GM12878 (cell line): ENCODE measurements at regions not wholly inside any gene's neighbourhood (a gene's known extent, or its start where the extent isn't known, plus 50 kb on each side); places are given as distances from the start of the nearest gene placed in this dataset.

Source experiments
- ATAC-seq: fragments of 200-7000 bp; cut with Tn5 transposase; 3 replicates; pipeline ENCODE4 v1.9.1; 2020; ENCODE audit warnings: mild to moderate bottlenecking, moderate library complexity
- BruUV-seq: library from RNA; stranded (reverse); fragments of 400-500 nt; replicated peaks from 2 replicates; lab custom pipeline; 2021; lab: Mats Ljungman, UMichigan
- CTCF ChIA-PET: fragments of 300-600 bp; sonication (Branson Sonifier 250); formaldehyde crosslinking; extraction: SDS; loops from one replicate; lab custom pipeline; 2021; ENCODE audit warnings: inconsistent platforms; lab: Yijun Ruan, JAX
- POLR2A ChIA-PET: fragments of 350-600 bp; formaldehyde crosslinking; extraction: SDS; loops from one replicate; lab custom pipeline; 2021; ENCODE audit warnings: inconsistent platforms; lab: Charles Lee
- RAD21 ChIA-PET: fragments of 300-600 bp; sonication (Branson Sonifier 250); formaldehyde crosslinking; loops from one replicate; lab custom pipeline; 2023; ENCODE audit warnings: antibody characterized with exemption; ENCODE audit not compliant: unreplicated experiment; lab: Charles Lee
- SMC1A ChIA-PET: fragments of 300-600 bp; sonication (Branson Sonifier 250); formaldehyde crosslinking; loops from one replicate; lab custom pipeline; 2023; ENCODE audit not compliant: unreplicated experiment, uncharacterized antibody; lab: Charles Lee
- DNase-seq: peaks from one replicate; pipeline ENCODE4 v3.0.0-alpha.2; 2011; ENCODE audit warnings: low read depth, low spot score
- FAIRE-seq: peaks from 3 replicates; lab custom pipeline; 2011; peaks lifted over from hg19 to GRCh38; lab: Jason Lieb, UNC
- H2AFZ ChIP-seq: 2 replicates; pipeline ENCODE4 v1.6.0; 2011; ENCODE audit warnings: low read depth, low read length, control low read depth; ENCODE audit not compliant: control insufficient read depth
- H3K27ac ChIP-seq: 2 replicates; pipeline ENCODE4 v1.5.1; 2011; ENCODE audit warnings: control low read depth; ENCODE audit not compliant: control insufficient read depth, insufficient read depth
- H3K27me3 ChIP-seq, 2 experiments: replicated peaks in 1 of 2; 2 replicates each; pipeline versions ENCODE4 v1.6.0 to v1.6.1; 2011; ENCODE audit warnings: low read length in 1 of 2; ENCODE audit not compliant: control insufficient read depth in 2 of 2, insufficient read depth in 2 of 2
- H3K36me3 ChIP-seq, 2 experiments: 2 replicates each; pipeline ENCODE4 v1.5.1; 2011; ENCODE audit warnings: low read length in 1 of 2; ENCODE audit not compliant: control insufficient read depth in 2 of 2, insufficient read depth in 2 of 2
- H3K4me1 ChIP-seq: 2 replicates; pipeline ENCODE4 v1.6.1; 2011; ENCODE audit warnings: mild to moderate bottlenecking, low read length, moderate library complexity, mixed read lengths; ENCODE audit not compliant: control insufficient read depth, insufficient read depth
- H3K4me2 ChIP-seq: 2 replicates; pipeline ENCODE4 v1.6.0; 2011; ENCODE audit warnings: control low read depth; ENCODE audit not compliant: control insufficient read depth, insufficient read depth
- H3K4me3 ChIP-seq: fragments of 200-600 bp; sonication (generic); 2 replicates; pipeline ENCODE4 v1.5.1; 2016
- H3K79me2 ChIP-seq: 2 replicates; pipeline ENCODE4 v1.6.0; 2011; ENCODE audit warnings: low read length; ENCODE audit not compliant: control insufficient read depth, insufficient read depth
- H3K9ac ChIP-seq: 2 replicates; pipeline ENCODE4 v1.8.0; 2011; ENCODE audit warnings: low read length, control low read depth, mixed read lengths; ENCODE audit not compliant: control insufficient read depth, insufficient read depth
- H3K9me3 ChIP-seq: replicated peaks from 3 replicates; pipeline ENCODE4 v1.5.1; 2011; ENCODE audit warnings: mild to moderate bottlenecking, low read length; ENCODE audit not compliant: control insufficient read depth, insufficient read depth
- H4K20me1 ChIP-seq: 2 replicates; pipeline ENCODE4 v1.6.0; 2011; ENCODE audit not compliant: control insufficient read depth, insufficient read depth
- ESRRA ChIP-seq: IDR thresholded peaks from 2 replicates; pipeline ENCODE4 v1.6.1; 2012; ENCODE audit warnings: mild to moderate bottlenecking, low read length, improper control_type of control experiment
- FOS ChIP-seq: IDR thresholded peaks from 3 replicates; pipeline ENCODE4 v1.6.1; 2011; ENCODE audit warnings: borderline replicate concordance; ENCODE audit not compliant: insufficient read length; ENCODE audit errors: extremely low read depth
- HDGF ChIP-seq: fragments of 450-650 bp; IDR thresholded peaks from 2 replicates; pipeline ENCODE4 v1.6.1; 2016; ENCODE audit warnings: antibody characterized with exemption
- MXI1 ChIP-seq: fragments of 150-350 bp; IDR thresholded peaks from 2 replicates; pipeline ENCODE4 v1.6.1; 2011; ENCODE audit warnings: low read depth, mild to moderate bottlenecking, inconsistent platforms, low read length, improper control_type of control experiment
- MYC ChIP-seq: IDR thresholded peaks from 2 replicates; pipeline ENCODE4 v1.6.1; 2011; ENCODE audit warnings: mild to moderate bottlenecking, low read length, moderate library complexity, inconsistent platforms; ENCODE audit not compliant: insufficient read depth, insufficient replicate concordance, insufficient read length, severe bottlenecking
- NR2C1 ChIP-seq: fragments of 450-650 bp; IDR thresholded peaks from 2 replicates; pipeline ENCODE4 v1.6.1; 2017; ENCODE audit warnings: antibody characterized with exemption, mild to moderate bottlenecking, moderate library complexity
- SMAD1 ChIP-seq: fragments of 450-650 bp; IDR thresholded peaks from 2 replicates; pipeline ENCODE4 v1.6.1; 2018; ENCODE audit warnings: mild to moderate bottlenecking, low read depth; ENCODE audit not compliant: partially characterized antibody
- TCF3 ChIP-seq: IDR thresholded peaks from 2 replicates; pipeline ENCODE4 v1.6.1; 2012; ENCODE audit warnings: low read depth, mild to moderate bottlenecking, low read length, borderline replicate concordance; ENCODE audit not compliant: insufficient read depth
- ZBED1 ChIP-seq: IDR thresholded peaks from 2 replicates; pipeline ENCODE4 v1.6.1; 2016; ENCODE audit warnings: borderline replicate concordance
- WGBS: methylation state at CpG from one replicate; pipeline ENCODE4 v1.1.6; 2016; ENCODE audit warnings: low lambda C conversion rate; ENCODE audit not compliant: insufficient replicate concordance, insufficient coverage; ENCODE audit errors: missing lambda C conversion rate; 5-methylcytosine and 5-hydroxymethylcytosine counted together
- in situ Hi-C: fragments of 300-500 bp; cut with MboI; formaldehyde crosslinking; loops from 9 replicates; pipeline ENCODE4 v1.14.3; 2018; ENCODE audit warnings: mixed read lengths
- intact Hi-C: fragments of 100-400 bp; cut with micrococcal nuclease; formaldehyde crosslinking; loops from one replicate; pipeline ENCODE4 v1.14.2; 2022; ENCODE audit not compliant: unreplicated experiment
- TF ChIP-seq, protein P1 (sequence below): fragments of 450-650 bp; IDR thresholded peaks from 2 replicates; pipeline ENCODE4 v1.6.1; 2018; ENCODE audit warnings: borderline replicate concordance, mild to moderate bottlenecking; ENCODE audit not compliant: partially characterized antibody
- TF ChIP-seq, protein P2 (sequence below): fragments of 450-650 bp; IDR thresholded peaks from 2 replicates; pipeline ENCODE4 v1.6.1; 2014; ENCODE audit warnings: mild to moderate bottlenecking
- TF ChIP-seq, protein P3 (sequence below): IDR thresholded peaks from 2 replicates; pipeline ENCODE4 v1.6.1; 2011; ENCODE audit warnings: mild to moderate bottlenecking, low read depth, low read length, moderate library complexity; ENCODE audit not compliant: insufficient replicate concordance
- TF ChIP-seq, protein P4 (sequence below): fragments of 150-350 bp; IDR thresholded peaks from 2 replicates; pipeline ENCODE4 v1.6.1; 2014; ENCODE audit warnings: mild to moderate bottlenecking, low read depth, low read length
- TF ChIP-seq, protein P5 (sequence below): IDR thresholded peaks from 2 replicates; pipeline ENCODE4 v1.6.1; 2012; ENCODE audit warnings: low read length, inconsistent platforms

GRCh38 chr2:7357993-7358392, 440.8 kb downstream of the RNF144A start (continued):
- TF ChIP-seq, protein P1, sequence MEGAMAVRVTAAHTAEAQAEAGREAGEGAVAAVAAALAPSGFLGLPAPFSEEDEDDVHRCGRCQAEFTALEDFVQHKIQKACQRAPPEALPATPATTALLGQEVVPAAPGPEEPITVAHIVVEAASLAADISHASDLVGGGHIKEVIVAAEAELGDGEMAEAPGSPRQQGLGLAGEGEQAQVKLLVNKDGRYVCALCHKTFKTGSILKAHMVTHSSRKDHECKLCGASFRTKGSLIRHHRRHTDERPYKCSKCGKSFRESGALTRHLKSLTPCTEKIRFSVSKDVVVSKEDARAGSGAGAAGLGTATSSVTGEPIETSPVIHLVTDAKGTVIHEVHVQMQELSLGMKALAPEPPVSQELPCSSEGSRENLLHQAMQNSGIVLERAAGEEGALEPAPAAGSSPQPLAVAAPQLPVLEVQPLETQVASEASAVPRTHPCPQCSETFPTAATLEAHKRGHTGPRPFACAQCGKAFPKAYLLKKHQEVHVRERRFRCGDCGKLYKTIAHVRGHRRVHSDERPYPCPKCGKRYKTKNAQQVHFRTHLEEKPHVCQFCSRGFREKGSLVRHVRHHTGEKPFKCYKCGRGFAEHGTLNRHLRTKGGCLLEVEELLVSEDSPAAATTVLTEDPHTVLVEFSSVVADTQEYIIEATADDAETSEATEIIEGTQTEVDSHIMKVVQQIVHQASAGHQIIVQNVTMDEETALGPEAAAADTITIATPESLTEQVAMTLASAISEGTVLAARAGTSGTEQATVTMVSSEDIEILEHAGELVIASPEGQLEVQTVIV = no peak
- TF ChIP-seq NR2C1 (no peak), MYC (no peak)
- TF ChIP-seq, protein P2, sequence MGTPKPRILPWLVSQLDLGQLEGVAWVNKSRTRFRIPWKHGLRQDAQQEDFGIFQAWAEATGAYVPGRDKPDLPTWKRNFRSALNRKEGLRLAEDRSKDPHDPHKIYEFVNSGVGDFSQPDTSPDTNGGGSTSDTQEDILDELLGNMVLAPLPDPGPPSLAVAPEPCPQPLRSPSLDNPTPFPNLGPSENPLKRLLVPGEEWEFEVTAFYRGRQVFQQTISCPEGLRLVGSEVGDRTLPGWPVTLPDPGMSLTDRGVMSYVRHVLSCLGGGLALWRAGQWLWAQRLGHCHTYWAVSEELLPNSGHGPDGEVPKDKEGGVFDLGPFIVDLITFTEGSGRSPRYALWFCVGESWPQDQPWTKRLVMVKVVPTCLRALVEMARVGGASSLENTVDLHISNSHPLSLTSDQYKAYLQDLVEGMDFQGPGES = no peak

GRCh38 chr2:7358865-7359447, 441.7 kb downstream of the RNF144A start:
- no peaks in the 10 kb centered on the region for H3K36me3 ChIP-seq
- DNase-seq = no peak
- SMC1A ChIA-PET = no interaction called here
- POLR2A ChIA-PET = no interaction called here
- in situ Hi-C loops (no loop called here), intact Hi-C loops (no loop called here)
- ATAC-seq = peak; percentile 27; the same call in 1 of the 3 replicates
- RAD21 ChIA-PET = interaction anchor here (0.6 kb wide), 1 partner anchor 973 kb away, joined by 3 read pairs; no protein-coding TSS in a partner anchor
- FAIRE-seq = no peak
- H3K4me3 ChIP-seq = no peak overlapping the region
- WGBS = 65% methylated on average over 8 of the region's 8 CpGs
- H4K20me1 ChIP-seq = no peaks in the 10 kb centered on the region
- H3K27me3 ChIP-seq = no peaks in the 10 kb centered on the region
- H3K27ac ChIP-seq = no peak overlapping the region
- H3K4me2 ChIP-seq = no peak overlapping the region
- H3K4me1 ChIP-seq = no peaks in the 10 kb centered on the region
- CTCF ChIA-PET = interaction anchor here (1.7 kb wide), 1 partner anchor 262 kb away, joined by 6 read pairs; no protein-coding TSS in a partner anchor
- H3K79me2 ChIP-seq = no peaks in the 10 kb centered on the region
- no peak overlapping the region for H3K9ac ChIP-seq
- H2AFZ ChIP-seq = no peak overlapping the region
- no peaks in the 10 kb centered on the region for H3K9me3 ChIP-seq
- BruUV-seq = no TSS peak
- TF ChIP-seq ZBED1 = no peak
- no peak for TF ChIP-seq FOS
- TF ChIP-seq SMAD1 = no peak
- TF ChIP-seq TCF3 = no peak
- TF ChIP-seq, protein P3, sequence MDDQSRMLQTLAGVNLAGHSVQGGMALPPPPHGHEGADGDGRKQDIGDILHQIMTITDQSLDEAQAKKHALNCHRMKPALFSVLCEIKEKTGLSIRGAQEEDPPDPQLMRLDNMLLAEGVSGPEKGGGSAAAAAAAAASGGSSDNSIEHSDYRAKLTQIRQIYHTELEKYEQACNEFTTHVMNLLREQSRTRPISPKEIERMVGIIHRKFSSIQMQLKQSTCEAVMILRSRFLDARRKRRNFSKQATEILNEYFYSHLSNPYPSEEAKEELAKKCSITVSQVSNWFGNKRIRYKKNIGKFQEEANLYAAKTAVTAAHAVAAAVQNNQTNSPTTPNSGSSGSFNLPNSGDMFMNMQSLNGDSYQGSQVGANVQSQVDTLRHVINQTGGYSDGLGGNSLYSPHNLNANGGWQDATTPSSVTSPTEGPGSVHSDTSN = no peak
- TF ChIP-seq, protein P4, sequence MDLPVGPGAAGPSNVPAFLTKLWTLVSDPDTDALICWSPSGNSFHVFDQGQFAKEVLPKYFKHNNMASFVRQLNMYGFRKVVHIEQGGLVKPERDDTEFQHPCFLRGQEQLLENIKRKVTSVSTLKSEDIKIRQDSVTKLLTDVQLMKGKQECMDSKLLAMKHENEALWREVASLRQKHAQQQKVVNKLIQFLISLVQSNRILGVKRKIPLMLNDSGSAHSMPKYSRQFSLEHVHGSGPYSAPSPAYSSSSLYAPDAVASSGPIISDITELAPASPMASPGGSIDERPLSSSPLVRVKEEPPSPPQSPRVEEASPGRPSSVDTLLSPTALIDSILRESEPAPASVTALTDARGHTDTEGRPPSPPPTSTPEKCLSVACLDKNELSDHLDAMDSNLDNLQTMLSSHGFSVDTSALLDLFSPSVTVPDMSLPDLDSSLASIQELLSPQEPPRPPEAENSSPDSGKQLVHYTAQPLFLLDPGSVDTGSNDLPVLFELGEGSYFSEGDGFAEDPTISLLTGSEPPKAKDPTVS = no peak
- no peak for TF ChIP-seq MYC
- TF ChIP-seq, protein P5, sequence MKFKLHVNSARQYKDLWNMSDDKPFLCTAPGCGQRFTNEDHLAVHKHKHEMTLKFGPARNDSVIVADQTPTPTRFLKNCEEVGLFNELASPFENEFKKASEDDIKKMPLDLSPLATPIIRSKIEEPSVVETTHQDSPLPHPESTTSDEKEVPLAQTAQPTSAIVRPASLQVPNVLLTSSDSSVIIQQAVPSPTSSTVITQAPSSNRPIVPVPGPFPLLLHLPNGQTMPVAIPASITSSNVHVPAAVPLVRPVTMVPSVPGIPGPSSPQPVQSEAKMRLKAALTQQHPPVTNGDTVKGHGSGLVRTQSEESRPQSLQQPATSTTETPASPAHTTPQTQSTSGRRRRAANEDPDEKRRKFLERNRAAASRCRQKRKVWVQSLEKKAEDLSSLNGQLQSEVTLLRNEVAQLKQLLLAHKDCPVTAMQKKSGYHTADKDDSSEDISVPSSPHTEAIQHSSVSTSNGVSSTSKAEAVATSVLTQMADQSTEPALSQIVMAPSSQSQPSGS = no peak
- TF ChIP-seq ESRRA = no peak
- no peak for TF ChIP-seq HDGF
- no peak for TF ChIP-seq MXI1
